Parathyroid adenoma (tissue), 2 donors: ENCODE measurements at regions not wholly inside any gene's neighbourhood (a gene's known extent, or its start where the extent isn't known, plus 50 kb on each side); places are given as distances from the start of the nearest gene placed in this dataset.
"Not testable (repeated sequence)": the region's sequence is repeated elsewhere in the genome, so short reads cannot be mapped to it uniquely, and the experiment has no call there.

ENCODE experiments used
- H2AFZ ChIP-seq: fragments of 300-600 bp; sonication (generic); one replicate; pipeline ENCODE4 v1.7.0; 2017; ENCODE audit warnings: antibody characterized with exemption, mild to moderate bottlenecking
- H3K27ac ChIP-seq: fragments of 300-600 bp; sonication (generic); one replicate; pipeline ENCODE4 v1.7.0; 2017
- H3K27me3 ChIP-seq: fragments of 300-600 bp; sonication (generic); one replicate; pipeline ENCODE4 v1.7.0; 2017; ENCODE audit warnings: low read length; ENCODE audit not compliant: control insufficient read depth, insufficient read depth
- H3K36me3 ChIP-seq: fragments of 300-600 bp; sonication (generic); one replicate; pipeline ENCODE4 v1.7.0; 2017; ENCODE audit warnings: low read length; ENCODE audit not compliant: control insufficient read depth, insufficient read depth
- H3K4me1 ChIP-seq: fragments of 300-600 bp; sonication (generic); one replicate; pipeline ENCODE4 v1.7.0; 2017; ENCODE audit warnings: control low read depth
- H3K4me2 ChIP-seq: fragments of 300-600 bp; sonication (generic); one replicate; pipeline ENCODE4 v1.7.0; 2017; ENCODE audit warnings: low read length
- H3K4me3 ChIP-seq: fragments of 300-600 bp; sonication (generic); one replicate; pipeline ENCODE4 v1.7.0; 2017; ENCODE audit warnings: low read depth, low read length
- H3K79me2 ChIP-seq: fragments of 300-600 bp; sonication (generic); one replicate; pipeline ENCODE4 v1.7.0; 2017; ENCODE audit warnings: control low read depth
- H3K9ac ChIP-seq: fragments of 300-600 bp; sonication (generic); one replicate; pipeline ENCODE4 v1.7.0; 2017; ENCODE audit warnings: mild to moderate bottlenecking
- H3K9me3 ChIP-seq: fragments of 300-600 bp; sonication (generic); one replicate; pipeline ENCODE4 v1.7.0; 2017; ENCODE audit warnings: low read length; ENCODE audit not compliant: control insufficient read depth
- CTCF ChIP-seq: fragments of 300-600 bp; sonication (generic); IDR thresholded peaks from one replicate; pipeline ENCODE4 v1.7.0; 2017; ENCODE audit warnings: antibody characterized with exemption, mild to moderate bottlenecking
- donor health status: primary hyperparathyroidism.

- TF ChIP-seq CTCF = no peak
- Histone ChIP-seq H3K9me3 (no peaks in the 10 kb centered on the region), H3K4me3 (no peak overlapping the region)
These were observed 199.5 kb upstream of the DDX18 start for GRCh38 chr2:117614823-117615534.

GRCh38 chr2:117618607-117619006, 195.9 kb upstream of the DDX18 start:
- H3K27me3 ChIP-seq = no peaks in the 10 kb centered on the region
- no peak overlapping the region for H3K27ac ChIP-seq

More at GRCh38 chr2:117614823-117615534, 199.5 kb upstream of the DDX18 start:
- Histone ChIP-seq H3K79me2 (no peaks in the 10 kb centered on the region), H2AFZ (no peak overlapping the region), H3K9ac (no peak overlapping the region), H3K27ac (no peak overlapping the region), H3K4me1 (no peaks in the 10 kb centered on the region), H3K36me3 (no peaks in the 10 kb centered on the region), H3K27me3 (no peaks in the 10 kb centered on the region), H3K4me2 (no peak overlapping the region)

GRCh38 chr2:117621326-117621725, 193.2 kb upstream of the DDX18 start:
- Histone ChIP-seq H3K9me3 (no peaks in the 10 kb centered on the region), H3K27me3 (no peaks in the 10 kb centered on the region), H2AFZ (no peak overlapping the region), H3K36me3 (no peaks in the 10 kb centered on the region), H3K4me3 (no peak overlapping the region), H3K79me2 (no peaks in the 10 kb centered on the region), H3K27ac (no peak overlapping the region), H3K4me2 (no peak overlapping the region), H3K4me1 (no peaks in the 10 kb centered on the region), H3K9ac (no peak overlapping the region)
- no peak for TF ChIP-seq CTCF

More at GRCh38 chr2:117618607-117619006, 195.9 kb upstream of the DDX18 start:
- H3K79me2 ChIP-seq = no peaks in the 10 kb centered on the region
- H3K9me3 ChIP-seq = no peaks in the 10 kb centered on the region
- H3K4me2 ChIP-seq = no peak overlapping the region
- TF ChIP-seq CTCF = no peak
- H2AFZ ChIP-seq = no peak overlapping the region
- no peaks in the 10 kb centered on the region for H3K4me1 ChIP-seq
- H3K36me3 ChIP-seq = no peaks in the 10 kb centered on the region
- no peak overlapping the region for H3K9ac ChIP-seq
- no peak overlapping the region for H3K4me3 ChIP-seq

GRCh38 chr2:117623175-117623574, 191.3 kb upstream of the DDX18 start:
- not testable (repeated sequence) for H3K27me3 ChIP-seq, H3K36me3 ChIP-seq, H3K9ac ChIP-seq, H3K4me1 ChIP-seq, H2AFZ ChIP-seq, H3K79me2 ChIP-seq, H3K4me2 ChIP-seq, H3K4me3 ChIP-seq, H3K27ac ChIP-seq, H3K9me3 ChIP-seq

GRCh38 chr2:117631152-117631945, 183.1 kb upstream of the DDX18 start:
- no peak for TF ChIP-seq CTCF
- Histone ChIP-seq H3K9ac (no peak overlapping the region), H2AFZ (no peak overlapping the region), H3K4me2 (no peak overlapping the region), H3K27ac (no peak overlapping the region), H3K9me3 (no peaks in the 10 kb centered on the region), H3K27me3 (no peaks in the 10 kb centered on the region), H3K4me3 (no peak overlapping the region), H3K79me2 (no peaks in the 10 kb centered on the region), H3K36me3 (no peaks in the 10 kb centered on the region), H3K4me1 (no peaks in the 10 kb centered on the region)
